Right hindlimb (tissue), 1 donor: ENCODE measurements at regions not wholly inside any gene's neighbourhood (a gene's known extent, or its start where the extent isn't known, plus 50 kb on each side); places are given as distances from the start of the nearest gene placed in this dataset.

Source experiments
- DNase-seq: peaks from one replicate; pipeline ENCODE4 v3.0.0-alpha.2; 2018

- DNase-seq, result no peak
Measured at GRCh38 chr16:62665269-62665668, 629.0 kb upstream of the CDH8 start.

- DNase-seq, result no peak
Measured at GRCh38 chr16:62664566-62664965, 628.3 kb upstream of the CDH8 start.

DNA sequence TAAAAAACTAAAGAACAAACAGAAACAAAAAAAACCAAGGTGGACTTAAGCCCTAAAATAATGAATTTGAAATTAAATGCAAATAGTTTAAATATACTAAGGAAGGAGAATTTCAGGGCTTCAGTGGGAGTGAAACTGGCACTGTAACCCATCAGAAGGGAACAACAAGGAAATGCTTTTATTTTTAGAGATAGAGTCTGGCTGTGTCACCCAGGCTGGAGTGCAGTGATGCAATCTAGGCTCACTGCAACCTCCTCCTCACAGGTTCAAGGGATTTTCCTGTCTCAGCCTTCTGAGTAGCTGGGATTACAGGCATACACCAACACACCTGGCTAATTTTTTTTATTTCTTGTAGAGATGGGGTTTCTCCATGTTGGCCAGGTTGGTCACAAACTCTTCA is 625.2 kb upstream of the CDH8 start:
- no peak for DNase-seq

DNA sequence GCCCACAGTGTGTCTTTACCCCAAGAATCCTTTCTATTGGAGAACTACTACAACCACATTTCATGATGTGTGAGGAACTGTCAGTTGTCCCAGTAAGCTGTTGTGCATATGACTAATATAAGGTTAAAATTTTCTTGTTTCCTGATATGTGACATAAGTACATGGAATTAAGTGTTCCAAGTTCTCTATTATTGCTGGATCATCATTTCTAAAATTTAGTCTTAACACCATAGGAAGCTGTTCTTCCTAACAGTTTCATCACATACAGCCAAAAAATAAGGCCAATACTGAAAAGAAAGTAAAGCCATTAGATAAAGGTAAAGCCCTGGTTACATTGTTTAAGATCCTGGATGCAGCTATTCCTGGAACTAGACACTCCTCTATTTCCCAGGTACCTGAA is 620.9 kb upstream of the CDH8 start:
- DNase-seq, result no peak

GRCh38 chr16:62652441-62653120 is 616.3 kb upstream of the CDH8 start:
- no peak for DNase-seq

DNA sequence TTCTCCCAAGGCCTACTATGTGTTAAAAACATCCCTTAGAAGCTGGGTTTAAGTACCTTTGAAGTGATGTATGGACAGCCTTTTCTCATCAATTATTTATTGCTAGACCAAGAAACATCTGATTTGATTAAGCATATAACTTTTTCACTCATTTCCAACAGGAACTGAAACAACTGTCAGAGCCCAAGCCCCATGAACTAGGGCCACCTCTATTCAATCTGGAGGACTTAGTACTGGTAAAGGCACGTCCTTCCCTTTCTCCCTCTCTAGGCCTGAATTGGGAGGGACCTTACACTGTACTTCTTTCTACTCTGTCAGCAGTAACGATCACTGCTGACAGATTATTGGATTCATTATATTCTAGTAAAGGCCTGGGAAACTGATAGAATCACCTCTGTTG is 612.0 kb upstream of the CDH8 start:
- no peak for DNase-seq

GRCh38 chr16:62644030-62644812 is 608.0 kb upstream of the CDH8 start:
- no peak for DNase-seq

GRCh38 chr16:62642677-62643076 is 606.4 kb upstream of the CDH8 start:
- no peak for DNase-seq

GRCh38 chr16:62639890-62640289 is 603.7 kb upstream of the CDH8 start:
- no peak for DNase-seq

DNA sequence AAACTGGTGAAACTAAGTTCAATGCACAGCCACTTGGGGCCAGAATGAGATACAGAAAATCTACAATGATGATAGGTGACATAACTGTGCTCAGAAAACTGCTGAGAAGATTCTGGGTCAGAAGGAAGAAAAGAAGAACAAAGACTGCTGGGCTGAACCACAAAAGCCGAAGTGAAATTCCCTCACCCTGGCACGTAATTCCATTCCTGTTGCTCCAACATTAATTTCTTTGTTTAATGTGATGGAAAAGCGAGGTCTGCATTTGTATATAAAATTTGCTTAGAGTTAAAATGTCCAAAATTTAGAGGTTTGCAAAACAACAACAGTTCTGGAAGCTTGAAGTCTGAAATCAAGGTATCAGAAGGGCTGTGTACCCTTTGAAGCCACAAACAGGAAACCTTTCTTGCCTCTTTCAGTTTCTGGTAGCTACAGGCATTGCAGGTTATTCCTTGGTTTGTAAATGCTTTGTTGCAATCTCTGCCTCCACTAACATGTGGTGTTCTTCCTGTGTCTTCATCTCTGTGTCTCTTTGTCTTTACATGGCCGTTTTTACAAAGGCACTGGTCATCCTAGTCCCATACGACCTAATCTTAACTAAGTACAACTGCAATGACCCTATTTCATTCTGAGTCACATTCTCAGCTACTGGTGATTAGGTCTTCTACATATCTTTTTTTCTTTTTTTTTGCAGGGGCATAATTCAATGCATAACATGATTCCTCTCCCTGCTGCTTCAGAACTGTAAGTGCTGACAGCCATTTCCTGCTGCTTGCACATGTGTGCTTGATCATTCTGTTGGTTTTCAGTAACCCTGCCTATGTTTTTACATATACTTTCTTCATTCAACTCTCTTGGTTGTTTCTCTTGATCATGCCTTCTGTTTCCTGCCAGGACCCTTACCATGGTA is 603.0 kb upstream of the CDH8 start:
- DNase-seq, result no peak

- no peak for DNase-seq
Measured at GRCh38 chr16:62638324-62638911, 602.2 kb upstream of the CDH8 start.

DNA sequence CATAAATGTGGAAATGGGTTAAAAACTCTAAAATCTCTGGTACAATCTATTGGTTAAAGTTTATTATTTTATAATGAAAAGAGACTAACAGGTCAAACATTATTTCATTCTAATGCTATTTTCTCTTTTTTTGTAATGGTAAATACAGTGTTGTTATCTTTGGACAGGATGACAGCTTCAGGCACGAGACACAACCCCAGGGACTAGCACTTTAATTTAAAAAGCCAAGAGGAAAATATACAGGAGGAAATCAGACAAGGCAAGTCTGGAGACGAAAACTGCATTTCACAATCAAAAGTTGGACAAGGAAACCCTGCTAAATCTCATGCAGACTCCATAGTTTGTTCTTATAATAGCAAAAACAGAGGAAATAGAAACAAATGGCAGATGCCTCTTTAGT is 589.1 kb upstream of the CDH8 start:
- no peak for DNase-seq

DNA sequence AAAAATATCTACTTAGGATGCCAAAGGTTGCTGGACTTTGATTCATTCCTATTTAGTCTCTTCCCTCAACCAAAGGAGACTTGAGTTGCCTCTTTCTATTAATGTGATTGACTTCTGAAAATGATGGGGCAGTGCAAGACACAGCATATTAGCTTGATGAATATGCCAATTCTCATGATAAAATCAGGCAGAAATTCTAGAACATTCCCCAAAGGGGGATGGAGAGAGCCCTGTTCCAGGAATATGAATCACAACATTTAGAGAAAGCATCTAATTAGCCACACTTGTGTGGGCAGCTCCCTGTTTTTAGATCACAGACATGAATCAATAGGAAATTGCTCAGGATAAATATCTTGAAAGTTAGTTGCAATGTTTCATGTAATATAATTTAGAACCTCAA is 584.0 kb upstream of the CDH8 start:
- DNase-seq, result no peak

DNA sequence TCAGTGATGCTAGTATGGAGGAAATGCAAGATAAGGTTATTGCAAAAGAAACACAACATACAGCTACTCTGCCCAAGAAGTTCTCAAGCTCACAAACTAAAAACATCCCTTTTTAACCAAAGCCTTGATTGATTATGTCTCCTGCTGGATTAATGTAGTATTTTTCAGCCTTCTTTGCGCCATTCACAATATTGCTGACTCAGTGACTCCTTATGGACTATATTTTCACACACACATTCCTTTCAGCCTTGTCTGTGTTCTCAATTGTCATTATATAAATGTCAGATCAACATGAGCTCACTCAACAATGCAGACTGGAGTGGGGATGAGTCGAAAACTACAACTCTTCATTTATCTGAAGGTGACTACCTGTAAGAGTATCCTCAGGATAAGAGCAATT is 579.3 kb upstream of the CDH8 start:
- no peak for DNase-seq

DNA sequence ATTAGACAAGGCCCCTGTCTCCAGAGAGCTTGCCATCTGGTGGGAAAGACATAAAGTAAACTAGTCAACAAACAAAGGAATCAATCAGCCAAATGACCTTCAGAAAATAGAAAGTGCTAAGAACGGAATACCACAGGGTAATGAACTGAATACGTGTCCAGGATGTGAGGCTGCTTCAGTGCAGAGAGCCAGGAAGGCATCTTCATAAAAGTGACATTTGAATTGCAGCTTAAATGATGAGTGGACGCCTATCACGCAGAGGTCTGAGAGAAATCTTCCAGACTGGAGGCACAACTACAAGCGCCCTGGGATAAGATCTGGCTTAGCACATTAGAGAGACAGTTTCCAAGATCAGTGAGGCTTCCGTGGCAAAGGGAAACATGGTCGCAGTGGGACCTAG is 574.1 kb upstream of the CDH8 start:
- DNase-seq, result no peak

- DNase-seq, result no peak
Measured at GRCh38 chr16:62602790-62603189, 566.6 kb upstream of the CDH8 start.

DNA sequence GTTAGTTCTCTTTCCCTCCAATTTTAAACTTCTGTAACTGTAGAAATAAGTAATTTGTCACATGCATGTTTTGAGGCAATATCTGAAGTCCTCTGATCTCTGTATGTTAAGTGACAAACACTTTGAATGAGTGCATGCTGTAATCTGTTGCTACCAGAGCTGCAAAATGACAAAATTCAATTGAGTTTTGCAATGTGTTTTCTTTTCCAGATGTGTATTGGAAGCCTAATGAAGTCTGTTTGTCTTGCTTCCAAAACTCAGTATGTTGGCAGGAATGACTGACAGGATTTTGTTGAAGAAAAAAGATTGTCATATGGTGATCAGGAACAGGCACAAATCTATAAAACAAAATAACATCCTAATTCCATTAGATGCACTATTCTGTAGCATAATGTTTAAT is 561.6 kb upstream of the CDH8 start:
- no peak for DNase-seq

DNA sequence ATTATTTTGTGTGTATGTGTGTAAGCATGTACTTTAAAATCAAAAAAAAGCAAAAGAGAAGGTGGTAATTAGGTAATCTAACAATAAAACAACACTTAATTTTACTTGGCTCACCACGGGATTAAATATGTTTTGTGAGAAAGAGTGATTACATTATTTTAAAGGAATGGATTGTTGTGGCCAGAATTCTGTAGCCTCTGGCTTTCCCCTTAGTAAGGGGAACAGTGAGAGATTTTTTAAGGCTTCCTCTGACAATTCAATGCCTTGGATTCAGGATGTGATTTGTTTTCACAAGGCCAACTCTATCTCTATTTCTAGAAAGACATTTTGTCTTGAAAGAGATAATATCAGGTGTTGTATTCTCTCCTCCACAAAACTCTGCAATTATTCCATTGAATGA is 560.3 kb upstream of the CDH8 start:
- no peak for DNase-seq

- DNase-seq, result no peak
Measured at GRCh38 chr16:62596125-62596524, 559.9 kb upstream of the CDH8 start.

DNA sequence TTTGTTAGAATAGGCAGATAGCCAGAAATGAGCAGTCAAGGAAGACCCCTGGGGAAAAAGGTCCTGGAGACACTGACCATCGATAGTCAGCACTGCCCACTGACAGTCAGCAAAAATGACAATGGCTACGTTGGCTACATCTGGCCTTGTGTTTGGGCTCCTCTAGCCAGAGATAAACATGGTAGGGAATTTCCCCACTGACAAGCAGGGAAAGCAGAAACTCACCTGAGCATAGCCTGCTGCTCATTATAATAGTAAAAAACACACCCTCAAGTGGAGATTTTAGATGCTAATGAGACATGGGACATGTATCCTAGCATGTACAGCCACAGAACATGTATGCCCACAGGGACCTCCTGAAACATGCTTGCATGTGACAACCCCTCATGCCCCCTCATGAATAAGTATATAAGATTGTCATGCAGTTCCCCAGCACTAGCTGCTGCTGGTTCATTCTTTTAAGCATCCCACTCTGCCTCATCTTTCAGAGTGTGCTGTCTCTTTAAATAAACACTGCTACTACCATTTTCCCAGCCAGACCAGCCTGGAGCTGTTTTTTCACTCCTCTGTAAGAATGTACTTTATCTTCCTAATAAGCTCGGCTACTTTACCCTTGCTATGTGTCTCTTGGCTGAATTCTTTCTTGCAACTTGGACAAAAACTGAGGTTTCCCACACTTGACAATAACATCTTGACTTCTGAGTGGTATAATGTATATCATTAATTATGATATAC is 550.1 kb upstream of the CDH8 start:
- DNase-seq, result no peak

- DNase-seq, result no peak
Measured at GRCh38 chr16:62585041-62585545, 548.9 kb upstream of the CDH8 start.

GRCh38 chr16:62583414-62583813 is 547.2 kb upstream of the CDH8 start:
- no peak for DNase-seq
